NCI-H1417 treated with DMSO at 0.1 percent for 48 hours (cell line): ENCODE measurements at regions not wholly inside any gene's neighbourhood (a gene's known extent, or its start where the extent isn't known, plus 50 kb on each side); places are given as distances from the start of the nearest gene placed in this dataset.

Experiments used
- DNase-seq: peaks from one replicate; lab custom pipeline; 2025; lab: John Stamatoyannopoulos, UW

DNA sequence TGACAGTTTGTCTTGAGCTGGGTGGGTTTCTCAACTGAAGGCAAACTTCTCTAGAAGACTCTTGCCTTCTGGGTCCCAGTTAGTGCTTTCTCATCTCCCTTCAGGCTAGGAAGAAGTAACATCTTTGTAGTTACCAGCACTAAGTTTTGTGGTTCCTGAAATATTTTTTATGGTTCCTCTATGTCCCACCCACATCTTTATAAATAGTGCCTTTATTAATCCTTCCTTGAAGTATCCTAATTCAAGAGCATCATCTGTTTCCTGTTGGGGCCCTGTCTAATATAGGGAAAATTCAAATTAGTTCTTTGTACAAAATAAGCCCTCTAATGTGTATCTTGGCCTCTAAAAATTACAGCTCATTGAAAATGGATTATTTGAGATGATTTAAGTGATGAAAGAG, 147.4 kb upstream of the MAOA start:
- DNase-seq: no peak

DNA sequence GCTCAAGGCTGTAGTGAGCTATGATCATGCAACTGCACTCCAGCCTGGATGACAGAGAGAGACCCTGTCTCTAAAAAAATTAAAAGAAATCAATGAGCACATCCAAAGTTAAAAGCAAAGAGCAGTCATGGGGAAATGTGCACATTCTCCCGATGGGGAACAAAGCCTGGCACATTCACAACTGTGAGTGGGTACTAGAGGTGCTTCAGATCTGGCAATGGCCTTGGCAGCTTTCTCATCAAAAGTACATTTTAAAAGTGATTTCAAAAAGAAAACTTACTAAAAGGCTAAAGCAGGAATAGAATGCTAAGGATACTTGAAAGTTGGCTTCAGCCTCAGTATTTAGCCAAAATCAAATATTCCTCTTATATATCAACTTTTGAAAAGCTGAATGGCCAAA, 145.9 kb upstream of the MAOA start:
- DNase-seq: no peak

GRCh38 chrX:43513085-43513484, 143.0 kb upstream of the MAOA start:
- no peak for DNase-seq

DNA sequence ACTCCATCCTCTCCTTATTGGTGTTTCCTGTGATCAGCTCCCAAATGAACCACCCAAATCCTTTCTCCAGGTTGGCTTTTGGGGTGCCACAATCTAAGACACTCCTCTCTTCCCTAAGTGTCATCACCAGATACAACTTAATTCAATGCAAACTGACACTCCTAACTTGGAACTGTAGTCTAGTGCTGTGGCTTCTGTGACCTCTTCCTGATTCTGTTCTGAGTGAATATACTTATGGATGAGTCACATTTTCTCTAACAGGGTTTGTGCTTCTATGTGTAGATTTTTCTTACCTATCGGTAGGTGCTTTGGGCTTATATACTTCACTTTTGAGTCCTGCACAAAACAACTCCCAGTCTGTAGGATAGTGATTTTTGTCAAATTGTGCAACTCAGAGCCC, 141.3 kb upstream of the MAOA start:
- no peak for DNase-seq

GRCh38 chrX:43522582-43522981, 133.5 kb upstream of the MAOA start:
- no peak for DNase-seq

- DNase-seq: no peak
Observed at GRCh38 chrX:43525901-43526610, 130.0 kb upstream of the MAOA start.

DNA sequence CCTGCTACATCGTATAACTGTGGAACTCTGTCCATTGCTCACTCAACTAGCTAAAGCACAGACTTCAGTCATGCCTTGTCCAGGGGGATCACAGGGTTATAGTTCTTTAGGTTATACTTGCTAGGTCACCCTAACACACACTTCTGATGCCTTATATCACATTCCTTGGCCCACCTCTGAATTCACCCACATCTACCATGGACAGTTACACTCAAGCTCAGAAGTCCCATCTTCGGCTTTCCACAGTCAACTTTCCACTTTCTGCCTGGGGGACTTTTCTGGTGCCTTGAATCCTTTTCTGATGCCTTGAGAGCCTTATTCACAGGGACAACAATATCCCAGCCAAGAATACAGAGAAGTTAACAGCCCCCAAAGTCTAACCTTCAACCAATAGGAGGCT, 129.2 kb upstream of the MAOA start:
- no peak for DNase-seq

GRCh38 chrX:43527801-43528200, 128.3 kb upstream of the MAOA start:
- no peak for DNase-seq

DNA sequence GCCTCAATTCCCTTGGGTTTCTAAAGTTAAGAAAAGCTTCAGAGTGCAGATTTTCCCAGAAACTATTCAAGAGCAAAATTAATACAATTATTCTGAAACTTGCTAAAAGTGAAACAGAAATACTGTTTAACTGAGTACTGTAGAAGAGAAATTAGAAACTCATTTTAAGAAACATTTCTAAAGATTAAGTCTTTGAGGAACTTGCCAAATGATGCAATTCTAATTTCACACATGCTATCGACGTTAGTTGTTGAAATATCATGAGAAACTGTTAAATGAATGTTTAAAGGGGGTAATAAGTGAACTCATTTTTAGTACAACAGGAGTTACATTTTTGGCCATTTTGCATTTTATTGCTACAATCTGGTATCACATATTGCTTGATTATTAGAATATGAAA, 125.3 kb upstream of the MAOA start:
- DNase-seq: no peak

DNA sequence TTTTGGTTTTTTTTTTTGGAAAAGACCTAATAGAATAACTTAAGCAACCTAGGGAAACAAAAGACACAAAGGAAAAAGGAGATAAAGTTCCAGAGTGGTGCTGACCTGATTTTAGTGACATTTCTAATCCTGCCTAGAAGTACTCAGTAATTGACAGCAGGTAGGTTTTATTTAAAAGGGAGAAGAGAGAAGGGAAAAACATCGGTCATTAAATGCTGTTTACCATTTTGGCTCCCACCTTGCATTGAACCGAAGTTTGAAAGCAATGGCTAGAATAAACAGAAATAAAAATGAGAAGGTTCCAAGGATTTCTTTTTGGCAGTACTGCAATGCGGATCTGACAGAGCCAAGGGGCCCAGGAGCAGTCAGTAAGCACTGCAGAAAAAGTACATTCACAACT, 115.8 kb upstream of the MAOA start:
- no peak for DNase-seq

- no peak for DNase-seq
Observed at GRCh38 chrX:43551590-43551989, 104.5 kb upstream of the MAOA start.

GRCh38 chrX:43552156-43552555, 103.9 kb upstream of the MAOA start:
- no peak for DNase-seq

DNA sequence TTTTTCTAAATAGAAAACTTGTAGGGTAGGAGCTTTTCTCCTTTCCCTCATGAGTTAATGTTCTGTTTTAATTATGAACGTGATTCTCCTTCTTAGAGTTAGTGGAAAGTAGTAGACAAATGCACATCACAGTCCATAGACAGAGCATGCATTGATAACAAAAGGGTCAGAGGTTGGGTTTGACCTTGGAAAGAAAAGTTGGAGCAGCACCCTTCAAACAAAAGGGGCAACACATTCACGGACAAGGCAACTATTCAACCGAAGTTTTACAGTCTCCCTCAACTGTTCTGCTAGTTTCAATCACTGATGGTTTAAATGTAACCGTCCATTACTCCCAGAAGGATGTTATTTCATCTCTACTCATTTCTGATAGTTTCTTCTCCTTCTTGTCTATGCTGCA, 103.4 kb upstream of the MAOA start:
- DNase-seq: no peak

- DNase-seq: no peak
Observed at GRCh38 chrX:43553257-43553656, 102.8 kb upstream of the MAOA start.

GRCh38 chrX:43556207-43556606, 99.9 kb upstream of the MAOA start:
- DNase-seq: no peak

- DNase-seq: no peak
Observed at GRCh38 chrX:43557792-43558191, 98.3 kb upstream of the MAOA start.

DNA sequence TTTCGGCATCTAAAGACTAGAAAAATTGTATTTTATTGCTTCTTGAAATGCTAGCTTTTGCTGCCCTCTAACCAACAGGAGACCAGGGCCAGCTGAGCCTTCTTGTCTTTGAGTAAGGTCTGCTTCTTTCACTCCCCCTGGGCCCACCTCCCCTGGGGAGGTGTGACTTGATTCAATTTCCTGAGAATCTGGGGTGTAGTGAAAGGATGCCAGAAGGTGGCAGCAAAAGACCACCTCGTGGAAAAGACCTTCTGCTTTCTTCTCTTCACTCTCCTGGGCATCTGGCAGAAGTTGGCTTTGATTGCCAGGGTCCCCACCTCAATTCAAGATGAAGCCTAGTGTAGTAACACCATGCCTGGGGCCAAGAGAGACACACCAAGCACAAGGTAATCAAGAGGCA, 96.5 kb upstream of the MAOA start:
- no peak for DNase-seq

DNA sequence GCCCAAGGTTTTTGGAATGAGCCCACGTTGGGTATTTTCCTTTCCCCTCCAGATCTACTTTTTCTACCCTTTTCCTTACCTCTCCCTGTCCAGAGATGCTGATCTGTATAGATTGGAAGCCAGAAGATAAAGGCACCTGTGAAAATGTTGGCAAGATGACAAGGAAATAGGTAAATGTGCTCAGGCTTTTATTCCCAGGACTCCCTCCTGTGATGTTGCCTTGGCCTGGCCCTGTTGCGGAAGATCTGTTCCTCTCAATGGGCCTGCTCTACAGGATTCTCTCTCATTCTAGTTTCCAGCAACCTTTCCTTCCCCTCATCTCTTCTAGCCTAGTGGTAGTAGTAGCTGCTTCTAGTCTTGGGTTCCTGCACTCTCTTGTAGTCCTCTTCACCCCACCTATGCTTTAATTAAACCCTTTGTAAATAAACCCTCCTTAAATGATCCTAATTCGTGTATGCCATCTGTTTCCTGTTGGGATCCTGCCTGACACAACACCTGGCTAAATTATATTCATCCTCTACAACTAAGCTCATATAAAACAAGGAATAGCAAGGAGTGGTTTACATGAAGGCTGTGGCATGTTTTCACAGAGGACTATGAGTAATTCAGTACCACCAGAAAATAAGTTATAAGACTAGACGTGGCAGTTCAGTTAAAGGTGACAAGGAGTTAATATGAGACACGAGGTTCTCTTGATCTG, 95.7 kb upstream of the MAOA start:
- DNase-seq: no peak

DNA sequence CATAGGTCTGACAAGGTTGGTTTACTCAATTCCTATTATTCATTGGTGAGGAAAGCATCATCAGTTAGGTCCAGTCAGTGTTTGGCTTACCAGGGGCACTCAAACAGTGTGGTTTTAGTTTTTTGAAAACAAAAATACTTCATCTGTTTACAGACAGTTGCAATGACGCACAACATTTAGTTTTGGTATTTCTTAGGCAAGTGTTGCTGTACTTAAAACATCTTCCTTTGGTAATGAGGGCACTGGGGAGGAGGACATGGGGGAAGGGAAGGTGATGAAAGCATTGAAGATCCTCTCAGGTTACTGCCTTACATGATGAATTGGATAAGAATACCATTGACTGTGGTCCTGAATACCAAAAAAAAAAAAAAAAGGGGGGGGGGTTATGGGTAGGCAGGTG, 93.7 kb upstream of the MAOA start:
- no peak for DNase-seq

- DNase-seq: no peak
Observed at GRCh38 chrX:43564953-43565352, 91.1 kb upstream of the MAOA start.

- DNase-seq: no peak
Observed at GRCh38 chrX:43566170-43566569, 89.9 kb upstream of the MAOA start.

DNA sequence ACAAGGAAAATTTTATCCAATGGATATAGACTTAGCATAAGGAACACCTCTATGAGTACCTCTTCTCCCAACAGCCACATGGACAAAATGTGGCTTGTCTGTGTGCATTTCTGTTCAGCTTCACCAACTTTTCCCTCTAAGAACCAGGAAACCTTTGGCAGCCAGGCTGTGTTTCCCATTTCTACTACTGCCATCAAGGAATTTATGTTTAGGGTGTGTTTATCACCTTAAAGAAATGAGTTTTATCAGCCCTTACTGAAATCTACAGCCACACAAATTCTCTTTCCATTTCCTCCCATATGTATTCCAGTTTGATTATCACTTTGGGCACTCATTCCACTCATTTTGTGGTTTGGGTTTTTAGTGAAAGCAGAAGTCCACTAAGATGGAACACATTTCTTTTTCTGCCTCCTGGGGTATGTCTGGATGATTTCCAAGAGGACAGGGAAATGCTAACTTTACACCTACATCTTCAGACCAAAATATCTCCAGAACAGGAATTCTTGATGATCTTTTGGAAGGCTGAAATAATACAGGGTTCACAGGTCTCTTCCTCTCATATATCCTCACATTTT, 82.6 kb upstream of the MAOA start:
- no peak for DNase-seq

DNA sequence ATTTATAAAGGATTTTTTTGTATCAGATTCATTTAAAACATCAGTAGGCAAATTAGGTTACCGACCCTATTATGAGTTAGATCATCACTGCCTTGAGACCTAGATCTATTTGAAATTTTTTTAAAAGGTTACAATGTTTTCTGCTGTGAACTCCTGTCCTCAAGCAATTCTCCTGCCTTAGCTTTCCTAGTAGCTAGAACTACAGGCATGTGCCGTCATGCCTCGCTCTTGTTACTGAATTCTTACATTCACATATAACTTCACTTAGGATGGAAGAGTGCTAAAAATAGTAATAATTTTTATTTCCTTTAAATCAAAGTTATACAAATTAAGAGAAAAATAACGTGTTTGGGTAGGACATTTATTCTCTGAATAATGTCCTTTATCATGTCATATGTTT, 75.5 kb upstream of the MAOA start:
- no peak for DNase-seq

DNA sequence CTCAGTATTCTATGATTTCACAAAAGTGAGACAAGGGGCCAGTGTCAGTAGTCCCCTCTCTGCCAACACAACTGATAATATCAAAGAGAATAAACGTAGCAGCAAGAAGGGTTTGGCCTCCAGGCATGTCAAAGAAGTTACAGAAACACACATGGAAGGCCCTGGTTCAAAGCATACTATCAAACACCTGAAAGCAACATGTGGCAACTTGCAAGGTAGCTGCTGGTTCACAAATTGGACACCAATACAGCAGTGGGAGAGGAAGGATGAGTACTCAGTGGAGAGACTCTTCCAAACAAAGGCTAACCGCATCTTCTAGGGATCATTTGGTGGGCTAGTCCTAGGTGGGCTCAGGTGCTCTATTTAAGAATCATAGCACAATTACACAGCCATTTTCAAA, 74.9 kb upstream of the MAOA start:
- no peak for DNase-seq
